Activated CD8-positive, alpha-beta T cell treated with anti-CD3 and anti-CD28 coated beads for 36 hours (primary cell): ENCODE measurements at regions not wholly inside any gene's neighbourhood (a gene's known extent, or its start where the extent isn't known, plus 50 kb on each side); places are given as distances from the start of the nearest gene placed in this dataset.

ENCODE experiments used
- ATAC-seq: fragments of 200-7000 bp; cut with Tn5 transposase; one replicate; pipeline ENCODE4 v1.10.0; 2021; ENCODE audit warnings: mild to moderate bottlenecking, moderate library complexity
- CTCF ChIA-PET: fragments of 350-600 bp; sonication (Branson Sonifier 250); formaldehyde crosslinking; loops from one replicate; lab custom pipeline; 2021; ENCODE audit warnings: antibody characterized with exemption; lab: Charles Lee
- POLR2A ChIA-PET: fragments of 350-600 bp; sonication (Branson Sonifier 250); formaldehyde crosslinking; loops from one replicate; lab custom pipeline; 2021; ENCODE audit warnings: antibody characterized with exemption; lab: Charles Lee
- DNase-seq: peaks from one replicate; pipeline ENCODE4 v3.0.0-alpha.2; 2020
- H3K27ac Mint-ChIP-seq: one replicate; pipeline ENCODE4 v1.8.0; 2021; ENCODE audit warnings: mild to moderate bottlenecking, mixed read lengths
- H3K27me3 Mint-ChIP-seq: one replicate; pipeline ENCODE4 v1.8.0; 2021; ENCODE audit warnings: mixed read lengths
- H3K36me3 Mint-ChIP-seq: one replicate; pipeline ENCODE4 v1.8.0; 2021; ENCODE audit warnings: low read depth, mixed read lengths
- H3K4me1 Mint-ChIP-seq: one replicate; pipeline ENCODE4 v1.8.0; 2021; ENCODE audit warnings: low read depth, mixed read lengths
- H3K4me3 Mint-ChIP-seq: one replicate; pipeline ENCODE4 v1.8.0; 2021; ENCODE audit warnings: mild to moderate bottlenecking, moderate library complexity, mixed read lengths
- H3K9me3 Mint-ChIP-seq: one replicate; pipeline ENCODE4 v1.8.0; 2021; ENCODE audit warnings: mixed read lengths
- CTCF ChIP-seq: fragments of 200-600 bp; IDR thresholded peaks from one replicate; pipeline ENCODE4 v1.8.0; 2022; ENCODE audit warnings: antibody characterized with exemption, mild to moderate bottlenecking
- intact Hi-C: fragments of 100-400 bp; cut with micrococcal nuclease; formaldehyde crosslinking; loops from one replicate; pipeline ENCODE4 v1.10.0; 2022

GRCh38 chr14:55900749-55901148 lies 217.5 kb upstream of the PELI2 start:
- H3K27me3 Mint-ChIP-seq, result no peaks in the 10 kb centered on the region
- intact Hi-C loops, result no loop called here
- no peaks in the 10 kb centered on the region for H3K4me1 Mint-ChIP-seq
- H3K9me3 Mint-ChIP-seq, result no peaks in the 10 kb centered on the region
- no peak overlapping the region for H3K4me3 Mint-ChIP-seq
- H3K27ac Mint-ChIP-seq, result no peak overlapping the region
- no peak for ATAC-seq
- POLR2A ChIA-PET, result no interaction called here
- no peak for DNase-seq
- no peaks in the 10 kb centered on the region for H3K36me3 Mint-ChIP-seq
- CTCF ChIA-PET, result interaction anchor here (0.6 kb wide), 1 partner anchor 259 kb away, joined by 3 read pairs; no protein-coding TSS in a partner anchor
- TF ChIP-seq CTCF, result no peak

DNA sequence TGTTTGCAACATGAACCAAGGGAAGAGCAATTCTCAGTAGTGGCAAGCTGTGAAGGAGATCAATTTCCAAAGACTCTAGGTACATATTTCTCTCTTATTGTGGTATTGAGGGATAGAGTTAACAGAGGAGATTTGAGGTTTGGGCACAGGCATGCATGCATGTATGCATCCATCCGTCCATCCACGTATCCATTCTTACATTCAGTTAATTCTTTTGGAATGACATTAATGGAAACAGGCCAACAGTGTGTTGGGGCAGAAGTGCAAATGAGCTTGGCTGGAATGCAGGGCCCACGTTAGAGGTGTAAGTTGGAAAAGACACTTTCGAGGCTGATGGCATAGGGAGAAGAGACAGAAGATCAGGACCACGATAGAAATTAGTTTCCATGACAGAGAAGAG lies 216.9 kb upstream of the PELI2 start:
- no peak for TF ChIP-seq CTCF
- intact Hi-C loops, result no loop called here
- DNase-seq (no peak), ATAC-seq (no peak)
- H3K27me3 Mint-ChIP-seq, result no peaks in the 10 kb centered on the region
- no peak overlapping the region for H3K27ac Mint-ChIP-seq
- ChIA-PET CTCF (no interaction called here), POLR2A (no interaction called here)
- no peaks in the 10 kb centered on the region for H3K4me1 Mint-ChIP-seq
- H3K4me3 Mint-ChIP-seq, result no peak overlapping the region
- H3K36me3 Mint-ChIP-seq, result no peaks in the 10 kb centered on the region
- H3K9me3 Mint-ChIP-seq, result no peaks in the 10 kb centered on the region

DNA sequence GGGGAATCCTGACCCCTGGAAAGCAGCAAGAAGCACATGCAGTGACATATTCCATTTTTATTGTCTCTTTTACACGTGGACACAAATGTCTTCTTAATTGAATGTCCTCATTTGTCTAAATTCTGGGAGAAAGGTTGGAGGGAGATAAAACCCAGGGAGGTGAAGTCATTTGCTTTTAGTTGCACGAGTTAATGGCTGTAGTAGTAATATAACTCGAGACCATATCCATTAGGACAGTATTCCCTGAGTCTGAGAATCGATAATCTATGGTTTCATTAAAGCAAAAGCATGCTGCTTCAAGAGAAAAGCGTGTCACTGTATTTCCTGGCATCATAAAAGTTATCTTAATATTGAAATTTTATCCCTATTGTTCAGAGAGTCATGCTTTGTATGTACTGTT lies 216.0 kb upstream of the PELI2 start:
- Mint-ChIP-seq H3K4me3 (no peak overlapping the region), H3K36me3 (no peaks in the 10 kb centered on the region), H3K27me3 (no peaks in the 10 kb centered on the region), H3K9me3 (no peaks in the 10 kb centered on the region), H3K27ac (no peak overlapping the region), H3K4me1 (no peaks in the 10 kb centered on the region)
- CTCF ChIA-PET, result interaction anchor here (0.6 kb wide), 1 partner anchor 838 kb away, joined by 4 read pairs; no protein-coding TSS in a partner anchor
- DNase-seq, result no peak
- POLR2A ChIA-PET, result no interaction called here
- no peak for TF ChIP-seq CTCF
- intact Hi-C loops, result no loop called here
- no peak for ATAC-seq

DNA sequence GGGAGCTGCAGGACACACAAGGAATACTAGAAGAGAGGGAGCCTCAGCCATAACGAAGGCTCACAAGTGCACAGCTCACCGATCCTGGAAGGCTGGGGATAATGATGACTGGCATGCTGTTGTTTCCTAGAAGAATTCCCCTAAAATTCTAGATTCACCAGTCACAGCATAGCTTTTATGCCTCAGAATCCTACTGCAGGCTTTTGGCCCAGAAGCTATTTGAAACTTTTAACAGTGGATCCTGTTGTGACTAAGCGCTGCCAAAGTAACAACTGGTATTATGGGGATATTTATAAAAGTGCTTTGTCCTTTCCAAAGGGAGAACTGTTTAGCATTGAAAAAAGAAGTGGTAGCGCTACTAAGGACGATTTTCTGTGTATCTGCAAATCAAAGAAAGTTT lies 214.1 kb upstream of the PELI2 start:
- Mint-ChIP-seq H3K9me3 (no peaks in the 10 kb centered on the region), H3K4me3 (no peak overlapping the region), H3K27ac (no peak overlapping the region), H3K27me3 (no peaks in the 10 kb centered on the region), H3K36me3 (no peaks in the 10 kb centered on the region), H3K4me1 (no peaks in the 10 kb centered on the region)
- ATAC-seq (no peak), DNase-seq (no peak)
- ChIA-PET POLR2A (no interaction called here), CTCF (interaction anchor here (0.6 to 1.0 kb wide), 3 partner anchors 11 to 172 kb away, joined by 3 read pairs; no protein-coding TSS in a partner anchor)
- intact Hi-C loops, result no loop called here
- TF ChIP-seq CTCF, result no peak

- no peak for DNase-seq
- Mint-ChIP-seq H3K27me3 (no peaks in the 10 kb centered on the region), H3K9me3 (no peaks in the 10 kb centered on the region), H3K4me3 (no peak overlapping the region), H3K36me3 (no peaks in the 10 kb centered on the region), H3K4me1 (no peaks in the 10 kb centered on the region), H3K27ac (no peak overlapping the region)
- ATAC-seq, result no peak
- CTCF ChIA-PET, result interaction anchor here (0.6 to 1.5 kb wide), 2 partner anchors 15 to 58 kb away, joined by 3 to 4 read pairs; no protein-coding TSS in a partner anchor
- no peak for TF ChIP-seq CTCF
- intact Hi-C loops, result no loop called here
- POLR2A ChIA-PET, result no interaction called here
Observed at GRCh38 chr14:55908106-55908505, 210.1 kb upstream of the PELI2 start.
